Brain pericyte (primary cell): ENCODE measurements at regions not wholly inside any gene's neighbourhood (a gene's known extent, or its start where the extent isn't known, plus 50 kb on each side); places are given as distances from the start of the nearest gene placed in this dataset.
"Not testable (repeated sequence)": the region's sequence is repeated elsewhere in the genome, so short reads cannot be mapped to it uniquely, and the experiment has no call there.

Source experiments
- DNase-seq: peaks from one replicate; pipeline ENCODE4 v3.0.0-alpha.2; 2012; ENCODE audit warnings: low read depth, low spot score

DNA sequence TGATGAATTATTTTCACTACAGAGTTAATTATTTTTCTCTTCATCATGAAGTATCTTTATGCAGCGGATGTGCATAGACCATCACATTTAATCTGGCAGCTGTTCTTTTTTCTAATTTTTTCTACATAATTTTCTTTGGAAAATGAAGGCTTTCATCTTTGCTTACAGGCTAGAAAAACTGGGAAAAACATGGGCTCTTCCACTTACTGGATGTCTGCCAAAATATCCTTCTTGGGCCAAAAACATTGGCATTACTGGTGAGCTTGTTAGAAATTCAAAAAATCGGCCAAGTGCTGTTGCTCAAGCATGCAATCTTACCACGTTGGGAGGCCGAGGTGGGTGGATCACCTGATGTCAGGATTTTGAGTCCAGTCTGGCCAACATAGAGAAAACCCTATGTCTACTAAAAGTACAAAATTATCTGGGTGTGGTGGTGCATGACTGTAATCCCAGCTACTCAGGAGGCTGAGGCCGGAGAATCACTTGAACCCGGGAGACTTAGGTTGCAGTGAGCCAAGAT lies 176.8 kb downstream of the ZNF737 start:
- DNase-seq = no peak

DNA sequence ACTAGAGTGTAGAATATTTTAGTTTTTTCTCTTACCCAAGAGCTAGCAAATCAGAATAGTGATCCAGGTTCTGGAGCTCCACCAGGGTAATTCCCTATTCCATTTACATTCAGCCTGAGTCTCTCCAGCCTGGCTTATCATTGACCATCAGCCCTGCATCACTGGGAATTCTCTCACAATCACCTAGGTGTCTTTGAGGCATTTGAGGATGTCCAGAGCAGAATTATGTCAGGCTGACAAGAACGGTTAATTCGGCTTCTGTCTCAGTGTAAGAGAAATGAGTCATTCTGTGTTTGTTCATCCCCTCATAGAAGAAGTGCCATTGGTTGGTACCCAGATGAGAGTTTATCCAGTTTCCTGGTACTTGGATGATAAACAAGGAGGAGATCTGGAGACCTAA lies 180.5 kb downstream of the ZNF737 start:
- no peak for DNase-seq

DNA sequence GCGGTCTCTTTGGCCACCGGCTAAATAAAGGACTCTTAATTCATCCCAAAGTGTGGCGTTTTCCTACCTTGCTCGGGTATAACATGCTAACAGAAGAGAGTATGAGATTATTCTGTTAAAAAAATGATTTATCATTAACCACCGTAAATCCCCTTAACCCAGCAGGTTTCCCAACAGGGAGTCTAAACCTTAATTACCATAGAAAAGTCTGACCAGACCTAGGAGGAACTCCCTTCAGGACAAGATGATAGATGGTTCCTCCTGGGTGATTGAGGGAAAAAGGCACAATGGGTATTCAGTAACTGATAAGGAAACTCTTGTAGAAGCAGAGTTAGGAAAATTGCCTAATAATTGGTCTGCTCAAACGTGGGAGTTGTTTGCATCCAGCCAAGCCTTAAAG lies 193.7 kb downstream of the ZNF737 start:
- DNase-seq = no peak

DNA sequence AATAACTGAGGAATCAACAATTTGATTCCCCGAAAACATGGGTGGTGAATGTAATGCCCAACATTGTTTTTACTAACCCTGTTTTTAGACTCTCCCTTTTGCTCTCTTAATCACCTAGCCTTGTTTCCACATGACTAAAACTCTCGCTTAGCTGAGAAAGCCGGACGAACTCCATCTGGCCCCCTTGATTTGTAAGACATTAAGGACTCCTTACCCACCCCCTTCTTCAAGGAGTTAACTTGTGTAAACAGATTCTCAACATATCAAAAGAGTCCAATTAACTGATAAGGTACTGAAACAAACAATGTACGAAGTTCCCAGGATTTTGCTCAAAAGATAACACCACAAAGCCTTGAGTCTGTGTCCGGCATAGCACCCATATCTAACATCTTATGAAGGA lies 194.3 kb downstream of the ZNF737 start:
- not testable (repeated sequence) for DNase-seq

DNA sequence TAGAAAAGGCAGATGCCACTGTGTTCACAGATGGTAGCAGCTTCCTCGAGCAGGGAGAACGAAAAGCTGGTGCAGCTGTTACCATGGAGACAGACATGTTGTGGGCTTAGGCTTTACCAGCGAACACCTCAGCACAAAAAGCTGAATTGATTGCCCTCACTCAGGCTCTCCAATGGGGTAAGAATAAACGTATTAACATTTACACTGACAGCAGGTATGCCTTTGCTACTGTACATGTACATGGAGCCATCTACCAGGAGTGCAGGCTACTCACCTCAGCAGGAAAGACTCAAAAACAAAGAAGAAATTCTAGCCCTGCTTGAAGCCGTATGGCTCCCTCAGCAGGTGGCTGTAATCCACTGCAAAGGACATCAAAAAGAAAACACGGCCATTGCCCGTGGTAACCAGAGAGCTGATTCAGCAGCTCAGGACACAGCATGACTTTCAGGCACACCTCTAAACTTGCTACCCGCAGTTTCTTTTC lies 197.7 kb downstream of the ZNF737 start:
- DNase-seq = no peak

DNA sequence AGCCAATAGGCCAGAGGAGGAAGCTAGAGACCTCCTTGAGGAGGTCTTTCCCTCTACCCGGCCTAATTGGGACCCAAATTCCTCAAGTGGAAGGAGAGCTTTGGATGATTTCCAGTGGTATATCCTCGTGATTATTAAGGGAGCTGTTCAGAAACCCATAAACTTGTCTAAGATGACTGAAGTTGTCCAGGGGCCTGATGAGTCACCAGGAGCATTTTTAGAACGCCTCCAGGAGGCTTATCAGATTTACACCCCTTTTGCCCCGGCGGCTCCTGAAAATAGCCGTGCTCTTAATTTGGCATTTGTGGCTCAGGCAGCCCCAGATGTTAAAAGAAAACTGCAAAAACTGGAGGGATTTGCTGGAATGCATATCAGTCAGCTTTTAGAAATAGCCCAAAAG lies 198.1 kb downstream of the ZNF486 start:
- no peak for DNase-seq

DNA sequence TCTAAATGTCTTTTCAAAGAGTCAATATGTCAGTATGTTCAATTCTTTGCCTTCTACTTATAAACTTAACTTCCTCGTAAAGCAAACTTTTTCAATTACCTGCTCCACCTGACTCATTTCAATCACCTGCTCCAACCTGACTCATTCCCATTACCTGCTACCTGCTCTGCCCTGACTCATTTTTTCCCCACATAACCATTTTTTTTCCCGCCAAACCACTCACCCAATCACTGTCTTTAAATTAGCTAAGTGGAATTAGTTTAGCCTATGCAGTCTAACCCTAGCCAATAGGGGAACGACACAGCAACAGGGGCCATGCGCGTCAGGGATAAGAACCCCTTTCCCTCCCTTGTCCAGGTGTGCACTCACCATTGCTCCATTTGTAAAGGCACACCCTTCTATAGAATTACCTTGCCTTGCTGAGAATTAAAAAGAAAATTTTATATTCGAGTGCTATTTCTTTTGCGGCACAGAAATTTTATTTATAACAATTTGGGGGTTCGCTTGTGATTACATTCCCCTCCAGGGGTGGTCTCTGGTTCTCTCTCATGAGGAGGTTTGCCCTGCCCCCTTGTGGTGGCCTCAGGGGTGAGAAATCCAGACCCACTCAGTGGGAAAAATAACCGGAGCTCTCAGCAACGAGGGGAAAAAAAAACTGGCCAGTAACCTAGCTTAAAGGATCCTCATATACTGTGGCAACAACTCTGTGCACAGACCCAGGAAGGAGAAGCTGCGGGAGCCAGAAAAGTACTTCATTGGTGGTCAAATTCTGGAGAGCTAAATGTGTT lies 193.1 kb downstream of the ZNF486 start:
- DNase-seq = no peak

DNA sequence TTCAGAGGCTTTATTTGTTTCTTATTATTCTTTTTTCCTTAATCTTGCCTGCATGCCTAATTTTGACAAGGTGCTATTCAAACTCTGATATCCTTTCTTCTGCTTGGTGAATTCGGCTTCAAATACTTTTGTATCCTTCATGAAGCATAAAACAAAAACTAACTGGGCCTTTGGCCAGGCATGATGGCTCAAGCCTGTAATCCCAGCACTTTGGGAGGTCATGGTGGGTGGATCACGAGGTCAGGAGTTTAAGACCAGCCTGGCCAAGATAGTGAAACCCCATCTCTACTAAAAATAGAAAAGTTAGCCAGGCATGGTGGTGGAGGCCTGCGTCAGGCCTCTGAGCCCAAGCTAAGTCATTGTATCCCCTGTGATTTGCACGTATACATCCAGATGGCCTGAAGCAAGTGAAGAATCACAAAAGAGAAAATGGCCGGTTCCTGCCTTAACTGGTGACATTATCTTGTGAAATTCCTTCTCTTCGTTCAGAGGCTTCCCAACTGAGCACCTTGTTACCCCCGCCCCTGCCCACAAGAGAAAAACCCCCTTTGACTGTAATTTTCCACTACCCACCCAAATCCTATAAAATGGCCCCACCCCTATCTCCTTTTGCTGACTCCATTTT lies 191.9 kb downstream of the ZNF486 start:
- not testable (repeated sequence) for DNase-seq

DNA sequence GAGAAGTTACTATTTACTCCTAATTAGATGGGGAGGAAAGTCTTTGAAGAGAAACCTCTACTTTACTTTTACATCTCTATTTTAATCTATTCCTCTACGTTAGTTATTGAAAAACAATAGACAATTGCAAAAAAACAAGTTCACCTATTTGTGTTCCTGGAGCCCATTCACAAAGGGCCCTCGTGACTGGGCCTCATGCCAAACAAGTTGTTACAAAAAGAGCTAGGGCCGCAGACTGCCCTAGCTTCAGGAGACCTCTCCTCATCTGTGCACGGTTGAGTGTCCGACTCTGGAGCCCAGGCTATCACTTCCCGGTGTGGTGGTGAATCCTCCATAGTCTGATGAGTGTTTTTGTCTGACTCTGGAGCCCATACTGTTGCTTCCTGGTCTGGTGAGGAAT lies 190.9 kb downstream of the ZNF486 start:
- no peak for DNase-seq

DNA sequence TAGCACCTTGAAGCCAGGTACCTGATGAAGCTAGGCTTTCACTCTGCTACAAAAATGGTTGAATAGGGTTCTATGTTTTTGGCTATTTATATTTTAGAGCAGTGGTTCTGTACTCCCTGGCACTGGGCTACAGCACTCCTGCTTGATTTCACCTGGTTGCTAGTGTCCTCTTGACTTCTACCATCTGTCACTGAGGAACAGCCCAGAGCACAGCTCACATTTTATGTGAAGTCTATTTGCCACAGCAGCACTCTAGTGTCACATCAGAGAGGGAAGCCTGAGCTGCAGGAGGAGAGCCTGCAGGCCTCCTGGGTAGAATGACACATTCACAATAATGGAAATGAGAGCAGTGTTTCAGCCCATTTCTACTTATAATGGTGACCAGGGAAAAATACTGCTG lies 184.2 kb downstream of the ZNF486 start:
- DNase-seq = no peak

DNA sequence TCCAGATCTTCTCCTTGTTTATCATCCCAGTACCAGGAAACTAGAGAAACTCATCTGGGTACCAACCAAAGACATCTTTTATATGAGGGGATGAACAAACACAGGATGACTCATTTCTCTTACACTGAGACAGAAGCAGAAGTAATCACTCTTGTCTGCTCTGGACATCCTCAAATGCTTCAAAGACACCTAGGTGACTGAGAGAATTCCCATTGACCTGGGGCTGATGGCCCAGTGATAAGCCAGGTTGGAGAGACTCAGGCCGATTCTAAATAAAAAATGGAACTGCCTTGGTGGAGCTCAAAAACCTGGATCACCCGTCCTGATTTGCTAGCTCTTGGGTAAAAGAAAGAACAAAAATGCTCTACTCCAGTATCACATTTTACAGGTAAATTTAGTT lies 182.2 kb downstream of the ZNF486 start:
- DNase-seq = no peak

DNA sequence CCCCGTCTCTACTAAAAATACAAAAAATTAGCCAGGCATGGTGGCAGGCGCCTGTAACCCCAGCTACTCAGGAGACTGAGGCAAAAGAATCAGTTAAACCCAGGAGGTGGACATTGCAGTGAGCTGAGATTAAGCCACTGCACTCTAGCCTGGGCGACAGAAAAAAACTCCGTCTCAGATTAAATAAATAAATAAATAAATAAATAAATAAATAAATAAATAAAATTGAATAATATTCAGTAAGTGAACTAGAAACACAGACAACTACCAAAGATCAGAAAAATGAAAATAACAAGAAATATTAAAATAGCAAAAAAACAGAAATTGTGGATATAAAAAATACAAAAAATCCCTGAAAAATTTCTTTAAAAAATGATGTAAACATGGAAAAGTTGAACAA lies 172.4 kb downstream of the ZNF486 start:
- no peak for DNase-seq

DNA sequence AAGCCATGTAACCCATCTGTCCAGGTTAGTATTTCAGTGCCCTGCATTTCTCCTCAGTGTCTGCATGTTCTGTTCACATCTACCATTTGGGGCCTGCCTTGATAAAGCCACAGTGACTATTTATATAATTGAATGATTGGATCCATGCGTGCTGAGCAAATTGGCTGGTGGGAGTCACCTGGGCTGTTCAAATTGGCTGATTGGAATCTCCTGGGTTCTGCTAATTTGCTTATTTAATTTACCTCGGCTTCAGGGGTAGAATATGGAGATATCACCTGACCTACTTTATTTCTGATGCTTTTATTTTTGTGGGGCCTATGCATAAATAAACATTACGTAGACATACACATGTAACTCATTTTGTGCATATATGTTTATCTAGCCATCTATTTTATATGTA lies 167.7 kb downstream of the ZNF486 start:
- DNase-seq = no peak

DNA sequence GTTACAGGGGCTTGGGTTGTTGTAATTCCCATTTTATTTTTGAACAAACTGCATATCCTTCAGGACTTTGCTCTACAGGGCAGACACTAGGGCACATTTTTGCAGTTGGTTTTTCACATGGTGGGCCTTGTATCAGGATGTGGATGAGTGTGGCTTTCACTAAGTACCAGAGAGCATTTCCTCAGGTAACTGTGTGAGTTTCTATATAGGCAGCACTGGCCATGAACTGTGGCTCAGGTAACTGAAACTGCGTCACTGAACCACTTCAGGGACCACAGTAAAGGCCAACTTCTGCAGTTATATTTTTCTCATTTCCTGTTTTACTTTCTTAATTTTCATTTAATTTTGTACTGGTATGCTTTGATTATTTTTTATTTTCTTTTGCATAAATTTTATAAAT lies 166.5 kb downstream of the ZNF486 start:
- DNase-seq = no peak

DNA sequence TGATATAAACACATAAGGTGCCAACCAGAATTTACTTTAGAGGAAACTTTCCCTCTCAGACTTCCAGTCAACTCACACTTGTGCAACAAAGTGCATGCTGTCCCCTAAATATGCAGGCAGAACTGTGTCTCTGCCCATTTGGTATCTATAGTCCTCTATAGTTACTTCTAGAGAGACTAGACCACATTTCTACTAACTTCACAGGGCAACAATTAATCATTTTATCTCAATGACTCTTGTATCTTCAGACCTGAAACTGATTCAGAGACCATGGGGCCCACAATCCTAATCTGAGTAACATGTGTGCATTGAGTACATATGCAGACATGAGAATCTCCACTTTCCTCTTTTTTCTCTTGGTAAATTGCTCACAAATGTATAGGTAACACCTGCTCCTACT lies 158.1 kb downstream of the ZNF486 start:
- DNase-seq = no peak

DNA sequence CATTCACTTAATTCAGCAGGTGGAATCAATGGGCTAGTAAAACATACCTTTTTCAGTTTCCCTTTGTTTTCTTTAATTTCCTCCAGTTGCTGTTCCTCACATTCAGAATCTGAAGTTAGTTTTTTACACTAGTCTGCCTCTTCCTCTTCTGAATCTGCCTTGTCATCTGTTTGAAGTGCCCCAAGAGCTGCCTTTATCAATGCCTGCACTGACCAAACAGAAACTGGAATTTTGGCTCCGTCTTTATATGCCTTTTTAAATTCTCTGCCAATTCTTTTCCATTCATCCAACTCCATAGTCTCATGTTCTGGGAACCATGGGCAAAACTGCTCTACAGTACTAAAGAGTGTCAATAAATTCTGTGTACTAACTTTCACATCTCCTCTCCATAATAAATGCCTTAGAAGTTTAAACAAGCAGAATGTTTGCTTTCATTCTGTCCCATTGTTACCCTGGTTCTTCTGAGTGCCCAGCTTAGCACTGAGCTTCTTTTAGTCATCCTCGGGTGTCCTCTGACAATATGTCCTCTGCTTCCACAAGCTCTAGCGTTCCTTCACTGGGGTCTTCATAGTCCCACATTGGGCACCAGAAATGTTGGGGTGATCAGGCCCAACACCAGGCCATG lies 154.2 kb downstream of the ZNF486 start:
- DNase-seq = no peak

DNA sequence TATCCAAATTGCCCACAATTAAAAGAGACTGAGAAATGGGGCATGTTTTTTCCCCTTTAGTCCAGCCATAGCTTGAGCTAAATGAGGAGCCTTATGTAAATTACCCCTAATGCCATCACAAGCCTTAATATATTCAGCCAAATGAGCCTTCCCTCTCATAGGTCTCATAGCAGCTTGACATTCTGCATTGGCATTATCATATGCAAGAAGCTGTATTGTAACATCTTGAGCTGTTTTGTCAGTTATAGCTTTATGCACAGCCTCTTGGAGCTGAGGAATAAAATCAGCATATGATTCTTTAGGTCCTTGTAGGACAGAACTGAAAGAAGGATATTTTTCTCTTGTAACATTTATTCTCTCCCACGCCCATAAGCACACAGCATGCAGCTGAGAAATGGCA lies 153.2 kb downstream of the ZNF486 start:
- no peak for DNase-seq

DNA sequence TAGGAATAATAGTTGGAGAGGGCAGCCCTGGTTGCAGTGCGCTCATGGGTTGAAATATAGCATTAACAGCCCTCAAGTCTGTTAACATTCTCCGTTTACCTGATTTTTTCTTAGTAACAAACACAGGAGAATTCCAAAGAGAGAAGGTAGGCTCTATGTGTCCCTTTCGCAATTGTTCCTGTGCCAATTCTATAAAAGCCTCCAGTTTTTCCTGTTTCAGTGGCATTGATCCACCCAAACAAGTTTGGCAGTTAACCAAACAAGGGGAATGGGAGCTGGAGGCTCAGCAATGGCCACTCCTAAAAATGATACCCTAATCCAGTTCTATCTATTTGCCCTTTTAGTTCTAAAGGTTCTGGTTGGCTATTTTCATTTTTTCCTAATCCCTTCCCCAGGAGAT lies 151.6 kb downstream of the ZNF486 start:
- no peak for DNase-seq

DNA sequence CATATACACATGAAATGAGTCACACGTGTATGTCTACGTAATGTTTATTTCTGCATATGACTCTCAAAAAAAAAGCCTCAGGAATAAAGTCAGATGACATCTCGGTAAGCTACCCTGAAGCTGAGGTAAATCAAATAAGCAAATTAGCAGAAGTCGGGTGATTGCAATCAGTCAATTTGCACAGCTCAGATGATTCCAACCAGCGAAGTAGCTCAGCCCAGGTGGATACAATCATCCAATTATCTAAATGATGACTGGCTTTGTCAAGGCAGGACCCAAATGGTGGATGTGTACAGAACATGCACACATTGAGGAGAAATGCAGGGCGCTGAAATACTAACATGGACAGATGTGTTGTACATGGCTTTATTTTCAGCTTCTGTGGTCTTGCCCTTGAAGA lies 148.5 kb downstream of the ZNF486 start:
- no peak for DNase-seq

DNA sequence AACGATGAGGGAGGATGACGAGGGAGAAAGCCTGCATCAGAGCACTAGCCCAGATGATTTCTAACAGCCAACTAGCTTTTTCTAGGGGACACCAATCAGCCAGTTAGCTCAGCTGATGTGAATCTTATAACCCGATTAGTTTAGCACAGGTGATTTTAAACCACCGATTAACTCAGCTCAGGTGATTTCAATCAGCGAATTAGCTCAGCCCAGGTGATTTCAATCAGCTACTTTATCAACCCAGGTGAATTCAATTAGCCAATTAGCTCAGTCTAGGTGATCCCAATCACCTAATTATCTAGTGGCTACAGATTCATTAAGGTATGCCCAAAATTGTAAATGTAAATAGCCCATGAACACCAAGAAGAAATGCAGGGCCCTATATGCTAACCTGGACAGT lies 146.9 kb downstream of the ZNF486 start:
- no peak for DNase-seq

DNA sequence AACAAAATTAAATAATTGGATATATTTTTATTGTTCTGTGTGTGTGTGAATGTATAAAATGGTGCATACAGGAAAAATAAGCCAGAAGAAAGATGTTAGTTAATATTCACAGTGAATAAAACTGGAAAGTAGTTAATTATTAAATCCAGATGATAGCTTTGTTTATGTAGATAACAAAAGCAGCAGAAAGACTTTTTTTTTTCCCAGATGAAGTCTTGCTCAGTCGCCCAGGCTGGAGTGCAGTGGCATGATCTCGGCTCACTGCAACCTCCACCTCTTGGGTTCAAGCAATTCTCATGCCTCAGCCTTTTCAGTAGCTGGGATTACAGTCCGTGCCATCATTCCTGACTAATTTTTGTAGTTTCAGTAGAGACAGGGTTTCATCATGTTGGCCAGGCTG lies 140.1 kb downstream of the ZNF486 start:
- no peak for DNase-seq

DNA sequence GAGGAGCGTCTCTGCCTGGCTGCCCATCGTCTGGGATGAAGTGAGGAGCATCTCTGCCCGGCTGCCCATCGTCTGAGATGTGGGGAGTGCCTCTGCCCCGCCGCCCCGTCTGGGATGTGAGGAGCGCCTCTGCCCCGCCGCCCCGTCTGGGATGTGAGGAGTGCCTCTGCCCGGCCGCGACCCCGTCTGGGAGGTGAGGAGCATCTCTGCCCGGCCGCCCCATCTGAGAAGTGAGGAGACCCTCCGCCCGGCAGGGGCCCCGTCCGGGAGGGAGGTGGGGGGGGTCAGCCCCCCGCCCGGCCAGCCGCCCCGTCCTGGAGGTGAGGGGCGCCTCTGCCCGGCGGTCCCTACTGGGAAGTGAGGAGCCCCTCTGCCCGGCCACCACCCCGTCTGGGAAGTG lies 129.3 kb downstream of the ZNF486 start:
- not testable (repeated sequence) for DNase-seq

DNA sequence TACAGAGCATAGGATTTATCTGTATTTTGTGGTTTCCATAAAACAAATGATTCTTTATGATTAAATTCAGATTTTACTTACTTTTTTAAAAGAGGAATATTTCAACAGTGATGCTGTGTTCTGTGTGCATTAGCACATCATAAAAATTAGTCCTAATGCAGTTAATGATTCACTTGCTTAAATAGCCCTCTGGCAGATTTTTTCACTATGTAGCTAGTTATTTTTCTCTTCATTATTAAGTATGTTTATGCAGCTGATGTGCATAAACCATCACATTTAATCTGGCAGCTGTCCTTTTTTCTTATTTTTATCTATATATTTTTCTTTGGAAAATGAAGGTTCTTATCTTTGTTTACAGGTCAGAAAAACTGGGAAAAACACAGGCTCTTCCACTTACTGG lies 127.2 kb downstream of the ZNF486 start:
- DNase-seq = no peak
